K562 (cell line): ENCODE measurements at regions not wholly inside any gene's neighbourhood (a gene's known extent, or its start where the extent isn't known, plus 50 kb on each side); places are given as distances from the start of the nearest gene placed in this dataset.

Source experiments
- BACH1 ChIP-seq: fragments of 200-800 bp; sonication (Bioruptor generic); IDR thresholded peaks from 2 replicates; pipeline ENCODE4 v1.6.1; 2016; ENCODE audit warnings: missing genetic modification characterization, missing compliant biosample characterization
- SP2 ChIP-seq: IDR thresholded peaks from 2 replicates; pipeline ENCODE4 v1.6.1; 2011; ENCODE audit warnings: mild to moderate bottlenecking, low read depth, low read length, moderate library complexity; ENCODE audit not compliant: poor library complexity, severe bottlenecking; ENCODE audit errors: extremely low read depth
- SRF ChIP-seq, 2 experiments: fragments of 250-450, 450-650 bp in 1 of 2; sonication (Bioruptor Pico) in 1 of 2; sonication (generic) in 1 of 2; formaldehyde crosslinking; IDR thresholded peaks; 2 replicates each; pipeline versions ENCODE4 v1.5.0 to v1.5.1; 2020 to 2022; ENCODE audit warnings: mild to moderate bottlenecking in 1 of 2, missing genetic modification reagents in 1 of 2
- STAT5B ChIP-seq: fragments of 250-450 bp; sonication (Bioruptor Pico); IDR thresholded peaks from 2 replicates; pipeline ENCODE4 v1.8.0; 2021; ENCODE audit warnings: mild to moderate bottlenecking, inconsistent platforms
- TEAD2 ChIP-seq: fragments of 450-650 bp; IDR thresholded peaks from 2 replicates; pipeline ENCODE4 v1.6.1; 2016; ENCODE audit warnings: missing genetic modification characterization, control low read depth, missing compliant biosample characterization
- TF ChIP-seq, protein P1 (sequence below): sonication (generic); formaldehyde crosslinking; IDR thresholded peaks from 2 replicates; pipeline ENCODE4 v1.8.0; 2022; ENCODE audit warnings: missing genetic modification reagents, mild to moderate bottlenecking, borderline replicate concordance
- TF ChIP-seq, protein P2 (sequence below), 3 experiments: IDR thresholded peaks in 2 of 3; conservative IDR thresholded peaks in 1 of 3; 2 replicates each; pipeline ENCODE4 v1.5.1; 2011 to 2012; ENCODE audit warnings: low read length in 3 of 3, mild to moderate bottlenecking in 3 of 3, control low read depth in 2 of 3, improper control_type of control experiment in 1 of 3, inconsistent platforms in 1 of 3, low read depth in 1 of 3, mixed read lengths in 1 of 3, moderate library complexity in 1 of 3; ENCODE audit not compliant: insufficient read depth in 2 of 3
- TF ChIP-seq, protein P3 (sequence below): sonication (generic); formaldehyde crosslinking; IDR thresholded peaks from 2 replicates; pipeline ENCODE4 v1.8.0; 2022; ENCODE audit warnings: mild to moderate bottlenecking, low read depth, missing genetic modification reagents

DNA sequence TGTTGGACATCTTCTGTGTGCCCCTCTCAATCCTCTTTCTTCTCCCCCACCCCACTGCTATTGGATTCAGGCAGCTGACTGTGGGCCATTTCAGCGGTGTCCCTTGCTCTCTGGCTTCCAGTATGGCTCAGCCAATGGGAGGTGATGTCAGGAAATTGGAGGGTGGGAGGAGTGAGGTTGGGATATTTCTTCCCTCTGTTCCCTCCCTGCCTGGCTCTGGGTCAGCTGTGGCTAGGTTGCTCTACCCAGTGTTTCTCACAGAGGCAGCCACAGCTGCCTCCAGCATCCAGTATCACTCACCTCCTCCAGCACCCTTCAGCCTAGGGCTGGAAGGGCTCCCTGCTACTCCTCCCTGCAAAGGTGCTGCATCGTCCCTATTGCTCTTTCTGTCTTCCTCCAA lies 423.5 kb downstream of the MIAT start:
- TF ChIP-seq, protein P1, sequence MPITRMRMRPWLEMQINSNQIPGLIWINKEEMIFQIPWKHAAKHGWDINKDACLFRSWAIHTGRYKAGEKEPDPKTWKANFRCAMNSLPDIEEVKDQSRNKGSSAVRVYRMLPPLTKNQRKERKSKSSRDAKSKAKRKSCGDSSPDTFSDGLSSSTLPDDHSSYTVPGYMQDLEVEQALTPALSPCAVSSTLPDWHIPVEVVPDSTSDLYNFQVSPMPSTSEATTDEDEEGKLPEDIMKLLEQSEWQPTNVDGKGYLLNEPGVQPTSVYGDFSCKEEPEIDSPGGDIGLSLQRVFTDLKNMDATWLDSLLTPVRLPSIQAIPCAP (CRISPR knock-in tag), result no peak
- TF ChIP-seq STAT5B (no peak), BACH1 (tag) (no peak), SRF (CRISPR knock-in tag; IDR thresholded peaks at IDR 0.05) (no peak), TEAD2 (no peak), SP2 (no peak)
- TF ChIP-seq, protein P2, sequence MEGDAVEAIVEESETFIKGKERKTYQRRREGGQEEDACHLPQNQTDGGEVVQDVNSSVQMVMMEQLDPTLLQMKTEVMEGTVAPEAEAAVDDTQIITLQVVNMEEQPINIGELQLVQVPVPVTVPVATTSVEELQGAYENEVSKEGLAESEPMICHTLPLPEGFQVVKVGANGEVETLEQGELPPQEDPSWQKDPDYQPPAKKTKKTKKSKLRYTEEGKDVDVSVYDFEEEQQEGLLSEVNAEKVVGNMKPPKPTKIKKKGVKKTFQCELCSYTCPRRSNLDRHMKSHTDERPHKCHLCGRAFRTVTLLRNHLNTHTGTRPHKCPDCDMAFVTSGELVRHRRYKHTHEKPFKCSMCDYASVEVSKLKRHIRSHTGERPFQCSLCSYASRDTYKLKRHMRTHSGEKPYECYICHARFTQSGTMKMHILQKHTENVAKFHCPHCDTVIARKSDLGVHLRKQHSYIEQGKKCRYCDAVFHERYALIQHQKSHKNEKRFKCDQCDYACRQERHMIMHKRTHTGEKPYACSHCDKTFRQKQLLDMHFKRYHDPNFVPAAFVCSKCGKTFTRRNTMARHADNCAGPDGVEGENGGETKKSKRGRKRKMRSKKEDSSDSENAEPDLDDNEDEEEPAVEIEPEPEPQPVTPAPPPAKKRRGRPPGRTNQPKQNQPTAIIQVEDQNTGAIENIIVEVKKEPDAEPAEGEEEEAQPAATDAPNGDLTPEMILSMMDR (IDR thresholded peaks at IDR 0.05 in 2 of 3, conservative IDR thresholded peaks at IDR 0.05 in 1 of 3; ENCODE audit: insufficient read depth in 2 of 3, low read depth in 1 of 3, low read length in 3 of 3), result no peak
- TF ChIP-seq, protein P3, sequence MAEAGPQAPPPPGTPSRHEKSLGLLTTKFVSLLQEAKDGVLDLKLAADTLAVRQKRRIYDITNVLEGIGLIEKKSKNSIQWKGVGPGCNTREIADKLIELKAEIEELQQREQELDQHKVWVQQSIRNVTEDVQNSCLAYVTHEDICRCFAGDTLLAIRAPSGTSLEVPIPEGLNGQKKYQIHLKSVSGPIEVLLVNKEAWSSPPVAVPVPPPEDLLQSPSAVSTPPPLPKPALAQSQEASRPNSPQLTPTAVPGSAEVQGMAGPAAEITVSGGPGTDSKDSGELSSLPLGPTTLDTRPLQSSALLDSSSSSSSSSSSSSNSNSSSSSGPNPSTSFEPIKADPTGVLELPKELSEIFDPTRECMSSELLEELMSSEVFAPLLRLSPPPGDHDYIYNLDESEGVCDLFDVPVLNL (CRISPR knock-in tag), result no peak
